ENCODE measurements at regions not wholly inside any gene's neighbourhood (a gene's known extent, or its start where the extent isn't known, plus 50 kb on each side); places are given as distances from the start of the nearest gene placed in this dataset.
"Not testable (repeated sequence)": the region's sequence is repeated elsewhere in the genome, so short reads cannot be mapped to it uniquely, and the experiment has no call there.

DNA sequence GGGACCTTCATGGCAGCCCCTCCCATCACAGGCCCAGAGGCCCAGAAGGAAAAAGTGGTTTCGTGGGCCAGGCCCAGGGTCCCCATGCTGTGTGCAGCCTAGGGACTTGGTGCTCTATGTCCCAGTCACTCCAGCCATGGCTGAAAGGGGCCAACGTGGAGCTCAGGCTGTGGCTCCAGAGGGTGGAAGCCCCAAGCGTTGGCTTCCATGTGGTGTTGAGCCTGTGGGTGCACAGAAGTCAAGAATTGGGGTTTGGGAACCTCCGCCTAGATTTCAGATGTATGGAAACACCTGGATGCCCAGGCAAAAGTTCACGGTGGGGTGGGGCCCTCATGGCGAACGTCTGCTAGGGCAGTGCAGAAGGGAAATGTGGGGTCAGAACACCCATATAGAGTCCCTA, 105.3 kb upstream of the UNC5B start:
- TF ChIP-seq, protein P1, sequence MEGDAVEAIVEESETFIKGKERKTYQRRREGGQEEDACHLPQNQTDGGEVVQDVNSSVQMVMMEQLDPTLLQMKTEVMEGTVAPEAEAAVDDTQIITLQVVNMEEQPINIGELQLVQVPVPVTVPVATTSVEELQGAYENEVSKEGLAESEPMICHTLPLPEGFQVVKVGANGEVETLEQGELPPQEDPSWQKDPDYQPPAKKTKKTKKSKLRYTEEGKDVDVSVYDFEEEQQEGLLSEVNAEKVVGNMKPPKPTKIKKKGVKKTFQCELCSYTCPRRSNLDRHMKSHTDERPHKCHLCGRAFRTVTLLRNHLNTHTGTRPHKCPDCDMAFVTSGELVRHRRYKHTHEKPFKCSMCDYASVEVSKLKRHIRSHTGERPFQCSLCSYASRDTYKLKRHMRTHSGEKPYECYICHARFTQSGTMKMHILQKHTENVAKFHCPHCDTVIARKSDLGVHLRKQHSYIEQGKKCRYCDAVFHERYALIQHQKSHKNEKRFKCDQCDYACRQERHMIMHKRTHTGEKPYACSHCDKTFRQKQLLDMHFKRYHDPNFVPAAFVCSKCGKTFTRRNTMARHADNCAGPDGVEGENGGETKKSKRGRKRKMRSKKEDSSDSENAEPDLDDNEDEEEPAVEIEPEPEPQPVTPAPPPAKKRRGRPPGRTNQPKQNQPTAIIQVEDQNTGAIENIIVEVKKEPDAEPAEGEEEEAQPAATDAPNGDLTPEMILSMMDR (IDR thresholded peaks at IDR 0.05) = not testable (repeated sequence)
- TF ChIP-seq, protein P2, sequence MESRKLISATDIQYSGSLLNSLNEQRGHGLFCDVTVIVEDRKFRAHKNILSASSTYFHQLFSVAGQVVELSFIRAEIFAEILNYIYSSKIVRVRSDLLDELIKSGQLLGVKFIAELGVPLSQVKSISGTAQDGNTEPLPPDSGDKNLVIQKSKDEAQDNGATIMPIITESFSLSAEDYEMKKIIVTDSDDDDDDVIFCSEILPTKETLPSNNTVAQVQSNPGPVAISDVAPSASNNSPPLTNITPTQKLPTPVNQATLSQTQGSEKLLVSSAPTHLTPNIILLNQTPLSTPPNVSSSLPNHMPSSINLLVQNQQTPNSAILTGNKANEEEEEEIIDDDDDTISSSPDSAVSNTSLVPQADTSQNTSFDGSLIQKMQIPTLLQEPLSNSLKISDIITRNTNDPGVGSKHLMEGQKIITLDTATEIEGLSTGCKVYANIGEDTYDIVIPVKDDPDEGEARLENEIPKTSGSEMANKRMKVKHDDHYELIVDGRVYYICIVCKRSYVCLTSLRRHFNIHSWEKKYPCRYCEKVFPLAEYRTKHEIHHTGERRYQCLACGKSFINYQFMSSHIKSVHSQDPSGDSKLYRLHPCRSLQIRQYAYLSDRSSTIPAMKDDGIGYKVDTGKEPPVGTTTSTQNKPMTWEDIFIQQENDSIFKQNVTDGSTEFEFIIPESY (IDR thresholded peaks at IDR 0.05; ENCODE audit: borderline replicate concordance, low read depth) = not testable (repeated sequence)
- TF ChIP-seq YY1 (IDR thresholded peaks at IDR 0.05; ENCODE audit: low read depth); MXI1 (IDR thresholded peaks at IDR 0.05; ENCODE audit: low read depth, low read length); SMC3 (IDR thresholded peaks at IDR 0.05; ENCODE audit: low read depth, low read length); CHD2 (IDR thresholded peaks at IDR 0.05; ENCODE audit: low read length, partially characterized antibody); POLR2AphosphoS5 (IDR thresholded peaks at IDR 0.05; ENCODE audit: low read depth, low read length); FOXJ3 (CRISPR knock-in tag; IDR thresholded peaks at IDR 0.05); TEAD4 (IDR thresholded peaks at IDR 0.05; ENCODE audit: borderline replicate concordance, insufficient read depth); RXRA (IDR thresholded peaks at IDR 0.05; ENCODE audit: borderline replicate concordance, low read depth); EP300 (IDR thresholded peaks at IDR 0.05; ENCODE audit: borderline replicate concordance in 1 of 2, low read depth in 1 of 2, low read length in 1 of 2): not testable (repeated sequence)
- TF ChIP-seq, protein P3, sequence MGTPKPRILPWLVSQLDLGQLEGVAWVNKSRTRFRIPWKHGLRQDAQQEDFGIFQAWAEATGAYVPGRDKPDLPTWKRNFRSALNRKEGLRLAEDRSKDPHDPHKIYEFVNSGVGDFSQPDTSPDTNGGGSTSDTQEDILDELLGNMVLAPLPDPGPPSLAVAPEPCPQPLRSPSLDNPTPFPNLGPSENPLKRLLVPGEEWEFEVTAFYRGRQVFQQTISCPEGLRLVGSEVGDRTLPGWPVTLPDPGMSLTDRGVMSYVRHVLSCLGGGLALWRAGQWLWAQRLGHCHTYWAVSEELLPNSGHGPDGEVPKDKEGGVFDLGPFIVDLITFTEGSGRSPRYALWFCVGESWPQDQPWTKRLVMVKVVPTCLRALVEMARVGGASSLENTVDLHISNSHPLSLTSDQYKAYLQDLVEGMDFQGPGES (IDR thresholded peaks at IDR 0.05; ENCODE audit: low read depth, low read length) = not testable (repeated sequence)
- TF ChIP-seq, protein P4, sequence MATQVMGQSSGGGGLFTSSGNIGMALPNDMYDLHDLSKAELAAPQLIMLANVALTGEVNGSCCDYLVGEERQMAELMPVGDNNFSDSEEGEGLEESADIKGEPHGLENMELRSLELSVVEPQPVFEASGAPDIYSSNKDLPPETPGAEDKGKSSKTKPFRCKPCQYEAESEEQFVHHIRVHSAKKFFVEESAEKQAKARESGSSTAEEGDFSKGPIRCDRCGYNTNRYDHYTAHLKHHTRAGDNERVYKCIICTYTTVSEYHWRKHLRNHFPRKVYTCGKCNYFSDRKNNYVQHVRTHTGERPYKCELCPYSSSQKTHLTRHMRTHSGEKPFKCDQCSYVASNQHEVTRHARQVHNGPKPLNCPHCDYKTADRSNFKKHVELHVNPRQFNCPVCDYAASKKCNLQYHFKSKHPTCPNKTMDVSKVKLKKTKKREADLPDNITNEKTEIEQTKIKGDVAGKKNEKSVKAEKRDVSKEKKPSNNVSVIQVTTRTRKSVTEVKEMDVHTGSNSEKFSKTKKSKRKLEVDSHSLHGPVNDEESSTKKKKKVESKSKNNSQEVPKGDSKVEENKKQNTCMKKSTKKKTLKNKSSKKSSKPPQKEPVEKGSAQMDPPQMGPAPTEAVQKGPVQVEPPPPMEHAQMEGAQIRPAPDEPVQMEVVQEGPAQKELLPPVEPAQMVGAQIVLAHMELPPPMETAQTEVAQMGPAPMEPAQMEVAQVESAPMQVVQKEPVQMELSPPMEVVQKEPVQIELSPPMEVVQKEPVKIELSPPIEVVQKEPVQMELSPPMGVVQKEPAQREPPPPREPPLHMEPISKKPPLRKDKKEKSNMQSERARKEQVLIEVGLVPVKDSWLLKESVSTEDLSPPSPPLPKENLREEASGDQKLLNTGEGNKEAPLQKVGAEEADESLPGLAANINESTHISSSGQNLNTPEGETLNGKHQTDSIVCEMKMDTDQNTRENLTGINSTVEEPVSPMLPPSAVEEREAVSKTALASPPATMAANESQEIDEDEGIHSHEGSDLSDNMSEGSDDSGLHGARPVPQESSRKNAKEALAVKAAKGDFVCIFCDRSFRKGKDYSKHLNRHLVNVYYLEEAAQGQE (IDR thresholded peaks at IDR 0.05; ENCODE audit: low read depth, low read length) = not testable (repeated sequence)
